ENCODE measurements at regions not wholly inside any gene's neighbourhood (a gene's known extent, or its start where the extent isn't known, plus 50 kb on each side); places are given as distances from the start of the nearest gene placed in this dataset.

DNA sequence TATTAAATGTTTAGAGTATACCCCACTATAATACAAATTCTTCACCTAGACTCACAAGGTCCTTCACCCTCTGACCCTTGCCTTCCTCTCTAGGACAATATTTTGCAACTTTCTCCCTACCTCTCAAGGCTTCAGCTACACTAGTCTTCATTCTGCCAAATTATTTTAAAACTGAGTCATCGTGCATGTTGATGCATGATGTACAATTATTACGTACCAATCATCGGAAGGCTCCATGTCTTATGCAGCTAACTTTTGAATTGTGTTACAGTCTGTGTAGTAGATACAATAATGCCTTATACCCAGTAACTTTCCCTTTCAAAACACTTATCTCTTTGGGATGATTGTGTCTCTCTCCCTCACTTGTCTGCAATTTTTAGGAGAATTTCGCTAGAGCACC is 98.5 kb upstream of the ROBO2 start:
- no peak for DNase-seq
- 91 to 93% methylated on average over 4 of the region's 4 CpGs for WGBS, 2 donors

GRCh38 chr3:76942101-76942500 is 97.8 kb upstream of the ROBO2 start:
- H3K9me3 ChIP-seq = no peaks in the 10 kb centered on the region
- WGBS, 2 donors = 71 to 93% methylated on average over 2 of the region's 2 CpGs
- no peak for DNase-seq
- H3K27me3 ChIP-seq = no peaks in the 10 kb centered on the region
- no peak overlapping the region for H3K4me3 ChIP-seq
- TF ChIP-seq CTCF (IDR thresholded peaks at IDR 0.05) (no peak), POLR2A (IDR thresholded peaks at IDR 0.05) (no peak)
- intact Hi-C loops (cut with DNase I; ENCODE audit: low total_unique reads) = no loop called here
- no peaks in the 10 kb centered on the region for H3K4me1 ChIP-seq
- H3K27ac ChIP-seq = no peak overlapping the region
- no peaks in the 10 kb centered on the region for H3K36me3 ChIP-seq (ENCODE audit: low read depth, missing control alignments)

More for the DNA sequence above, 98.5 kb upstream of the ROBO2 start:
- no peak overlapping the region for H3K4me3 ChIP-seq
- intact Hi-C loops (cut with DNase I; ENCODE audit: low total_unique reads) = no loop called here
- TF ChIP-seq CTCF (IDR thresholded peaks at IDR 0.05) (no peak), POLR2A (IDR thresholded peaks at IDR 0.05) (no peak)
- no peaks in the 10 kb centered on the region for H3K36me3 ChIP-seq (ENCODE audit: low read depth, missing control alignments)
- no peaks in the 10 kb centered on the region for H3K9me3 ChIP-seq
- H3K27me3 ChIP-seq = no peaks in the 10 kb centered on the region
- no peak overlapping the region for H3K27ac ChIP-seq
- H3K4me1 ChIP-seq = no peaks in the 10 kb centered on the region

DNA sequence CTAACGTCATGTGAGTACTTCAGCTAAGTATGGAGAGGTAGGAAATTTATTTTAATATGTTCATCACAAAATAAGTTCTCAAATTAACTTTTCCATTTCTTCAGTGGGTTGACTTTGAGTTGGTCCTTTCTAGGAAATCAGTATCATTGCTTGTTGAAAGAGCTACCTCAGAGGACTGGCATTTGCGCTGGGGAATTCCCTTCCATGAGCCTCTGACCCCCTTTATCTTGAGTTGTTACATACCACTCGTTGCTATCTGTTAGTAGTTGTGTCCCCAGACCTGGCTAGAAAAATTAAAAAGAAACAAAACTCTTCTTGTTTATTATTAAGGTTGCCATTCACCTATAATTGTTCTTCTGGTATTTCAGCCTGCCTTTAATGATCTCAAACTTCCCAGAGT is 96.8 kb upstream of the ROBO2 start:
- WGBS, 2 donors = 39 to 52% methylated on average over 3 of the region's 3 CpGs
- no peaks in the 10 kb centered on the region for H3K4me1 ChIP-seq
- intact Hi-C loops (cut with DNase I; ENCODE audit: low total_unique reads) = no loop called here
- no peaks in the 10 kb centered on the region for H3K9me3 ChIP-seq
- H3K36me3 ChIP-seq (ENCODE audit: low read depth, missing control alignments) = no peaks in the 10 kb centered on the region
- no peak overlapping the region for H3K4me3 ChIP-seq
- TF ChIP-seq POLR2A (IDR thresholded peaks at IDR 0.05) = no peak
- TF ChIP-seq CTCF (IDR thresholded peaks at IDR 0.05) = no peak
- H3K27me3 ChIP-seq = no peaks in the 10 kb centered on the region
- H3K27ac ChIP-seq = no peak overlapping the region
- DNase-seq = no peak

- 52 to 70% methylated on average over 3 of the region's 3 CpGs for whole genome bisulfite sequencing, 2 donors
- no peak overlapping the region for H3K27ac ChIP-seq
- intact Hi-C loops (cut with DNase I; ENCODE audit: low total_unique reads) = no loop called here
- H3K9me3 ChIP-seq = no peaks in the 10 kb centered on the region
- H3K27me3 ChIP-seq = no peaks in the 10 kb centered on the region
- TF ChIP-seq CTCF (IDR thresholded peaks at IDR 0.05) (no peak), POLR2A (IDR thresholded peaks at IDR 0.05) (no peak)
- no peaks in the 10 kb centered on the region for H3K36me3 ChIP-seq (ENCODE audit: low read depth, missing control alignments)
- no peak for DNase-seq
- H3K4me3 ChIP-seq = no peak overlapping the region
- no peaks in the 10 kb centered on the region for H3K4me1 ChIP-seq
These were observed 96.2 kb upstream of the ROBO2 start for GRCh38 chr3:76943671-76944070.

- no peak for DNase-seq
- intact Hi-C loops (cut with DNase I; ENCODE audit: low total_unique reads) = no loop called here
- H3K27ac ChIP-seq = no peak overlapping the region
- 68 to 75% methylated on average over 3 of the region's 3 CpGs for WGBS, 2 donors
- H3K4me3 ChIP-seq = no peak overlapping the region
- no peaks in the 10 kb centered on the region for H3K4me1 ChIP-seq
- no peaks in the 10 kb centered on the region for H3K27me3 ChIP-seq
- no peak for TF ChIP-seq CTCF (IDR thresholded peaks at IDR 0.05)
- no peak for TF ChIP-seq POLR2A (IDR thresholded peaks at IDR 0.05)
- H3K9me3 ChIP-seq = no peaks in the 10 kb centered on the region
- H3K36me3 ChIP-seq (ENCODE audit: low read depth, missing control alignments) = no peaks in the 10 kb centered on the region
These were observed 90.9 kb upstream of the ROBO2 start for GRCh38 chr3:76949033-76949432.

All from testis (tissue), 2 donors.